Calu3 (cell line): ENCODE measurements at regions not wholly inside any gene's neighbourhood (a gene's known extent, or its start where the extent isn't known, plus 50 kb on each side); places are given as distances from the start of the nearest gene placed in this dataset.

Source experiments
- BruUV-seq: library from RNA; stranded (reverse); fragments of 400-500 nt; replicated peaks from 2 replicates; lab custom pipeline; 2021; lab: Mats Ljungman, UMichigan
- CTCF ChIA-PET: fragments of 300-600 bp; sonication (Branson Sonifier 250); formaldehyde crosslinking; loops from one replicate; lab custom pipeline; 2022; ENCODE audit warnings: antibody characterized with exemption; lab: Charles Lee
- DNase-seq: peaks from one replicate; pipeline ENCODE4 v3.0.0; 2022
- H3K27ac Mint-ChIP-seq: one replicate; pipeline ENCODE4 v1.8.0; 2022; ENCODE audit warnings: mixed read lengths; ENCODE audit not compliant: unreplicated experiment
- H3K27me3 Mint-ChIP-seq: one replicate; pipeline ENCODE4 v1.8.0; 2022; ENCODE audit warnings: mixed read lengths; ENCODE audit not compliant: unreplicated experiment
- H3K36me3 Mint-ChIP-seq: one replicate; pipeline ENCODE4 v1.8.0; 2022; ENCODE audit warnings: mild to moderate bottlenecking, moderate library complexity, mixed read lengths; ENCODE audit not compliant: insufficient read depth, unreplicated experiment
- H3K4me1 Mint-ChIP-seq: one replicate; pipeline ENCODE4 v1.8.0; 2022; ENCODE audit warnings: mild to moderate bottlenecking, low read depth, mixed read lengths; ENCODE audit not compliant: unreplicated experiment
- H3K4me3 Mint-ChIP-seq: one replicate; pipeline ENCODE4 v1.8.0; 2022; ENCODE audit warnings: mild to moderate bottlenecking, low read depth, moderate library complexity, mixed read lengths; ENCODE audit not compliant: unreplicated experiment
- H3K9me3 Mint-ChIP-seq: one replicate; pipeline ENCODE4 v1.8.0; 2022; ENCODE audit warnings: low read depth, mixed read lengths; ENCODE audit not compliant: unreplicated experiment
- CTCF ChIP-seq: fragments of 200-600 bp; IDR thresholded peaks from one replicate; pipeline ENCODE4 v1.8.0; 2022; ENCODE audit warnings: antibody characterized with exemption; ENCODE audit not compliant: unreplicated experiment
- intact Hi-C: fragments of 100-400 bp; cut with micrococcal nuclease; formaldehyde crosslinking; loops from one replicate; pipeline ENCODE4 v1.10.0; 2022; ENCODE audit not compliant: unreplicated experiment

- H3K9me3 Mint-ChIP-seq: no peaks in the 10 kb centered on the region
- no peak for DNase-seq
- H3K27me3 Mint-ChIP-seq: no peaks in the 10 kb centered on the region
- H3K4me3 Mint-ChIP-seq: no peak overlapping the region
- CTCF ChIA-PET: no interaction called here
- no TSS peak for BruUV-seq
- no peak for TF ChIP-seq CTCF
- H3K4me1 Mint-ChIP-seq: no peaks in the 10 kb centered on the region
- intact Hi-C loops: loop anchor here (5.0 kb wide), 1 partner anchor 238 kb away; no protein-coding TSS in a partner anchor
- no peaks in the 10 kb centered on the region for H3K36me3 Mint-ChIP-seq
- H3K27ac Mint-ChIP-seq: no peak overlapping the region
Observed at GRCh38 chr6:126419901-126420300, 80.0 kb downstream of the CENPW start.

- Mint-ChIP-seq H3K9me3 (no peaks in the 10 kb centered on the region), H3K4me3 (no peak overlapping the region), H3K36me3 (no peaks in the 10 kb centered on the region), H3K27ac (no peak overlapping the region), H3K4me1 (no peaks in the 10 kb centered on the region), H3K27me3 (no peaks in the 10 kb centered on the region)
- DNase-seq: no peak
- TF ChIP-seq CTCF: no peak
- CTCF ChIA-PET: no interaction called here
- BruUV-seq: no TSS peak
- intact Hi-C loops: loop anchor here (5.0 kb wide), 1 partner anchor 241 kb away; no protein-coding TSS in a partner anchor
Observed at GRCh38 chr6:126422912-126423311, 83.0 kb downstream of the CENPW start.

GRCh38 chr6:126427713-126428112, 87.8 kb downstream of the CENPW start:
- Mint-ChIP-seq H3K9me3 (no peaks in the 10 kb centered on the region), H3K36me3 (no peaks in the 10 kb centered on the region), H3K27ac (no peak overlapping the region), H3K4me3 (no peak overlapping the region), H3K27me3 (no peaks in the 10 kb centered on the region), H3K4me1 (no peaks in the 10 kb centered on the region)
- no peak for DNase-seq
- no TSS peak for BruUV-seq
- CTCF ChIA-PET: no interaction called here
- no peak for TF ChIP-seq CTCF
- intact Hi-C loops: no loop called here

- CTCF ChIA-PET: no interaction called here
- no peaks in the 10 kb centered on the region for H3K4me1 Mint-ChIP-seq
Observed at GRCh38 chr6:126429866-126430265, 90.0 kb downstream of the CENPW start.

More at GRCh38 chr6:126429866-126430265, 90.0 kb downstream of the CENPW start:
- no peaks in the 10 kb centered on the region for H3K36me3 Mint-ChIP-seq
- no peak for DNase-seq
- intact Hi-C loops: no loop called here
- H3K27ac Mint-ChIP-seq: no peak overlapping the region
- no peaks in the 10 kb centered on the region for H3K27me3 Mint-ChIP-seq
- H3K4me3 Mint-ChIP-seq: no peak overlapping the region
- no peak for TF ChIP-seq CTCF
- no TSS peak for BruUV-seq
- H3K9me3 Mint-ChIP-seq: no peaks in the 10 kb centered on the region
